K562 (cell line): ENCODE measurements at regions not wholly inside any gene's neighbourhood (a gene's known extent, or its start where the extent isn't known, plus 50 kb on each side); places are given as distances from the start of the nearest gene placed in this dataset.
A peak's percentile ranks its signal among the peaks of the same experiment; 100 is the strongest.

ENCODE experiments used
- BMI1 ChIP-seq: fragments of 150-350 bp; IDR thresholded peaks from 2 replicates; pipeline ENCODE4 v1.6.1; 2014; ENCODE audit warnings: low read length
- CHD1 ChIP-seq: fragments of 200-600 bp; sonication (generic); IDR thresholded peaks from one replicate; pipeline ENCODE4 v1.6.1; 2012; ENCODE audit warnings: mild to moderate bottlenecking, moderate library complexity, low read length, inconsistent platforms
- CREB3L1 ChIP-seq: fragments of 450-650 bp; IDR thresholded peaks from 2 replicates; pipeline ENCODE4 v1.6.1; 2014; ENCODE audit warnings: low read depth, mild to moderate bottlenecking, moderate library complexity, borderline replicate concordance
- DMBX1 ChIP-seq: fragments of 250-450 bp; sonication (Bioruptor Pico); IDR thresholded peaks from 2 replicates; pipeline ENCODE4 v1.8.0; 2022; ENCODE audit warnings: inconsistent platforms, mild to moderate bottlenecking, moderate library complexity, borderline replicate concordance
- GABPB2 ChIP-seq: fragments of 250-450 bp; sonication (Bioruptor Pico); conservative IDR thresholded peaks from 2 replicates; pipeline ENCODE4 v1.5.1; 2021; ENCODE audit warnings: mild to moderate bottlenecking
- HMG20A ChIP-seq: fragments of 450-650 bp; formaldehyde crosslinking; conservative IDR thresholded peaks from 2 replicates; pipeline ENCODE4 v1.4.0; 2020; ENCODE audit warnings: mild to moderate bottlenecking, mixed read lengths
- KDM5B ChIP-seq: fragments of 200-600 bp; sonication (generic); IDR thresholded peaks from 2 replicates; pipeline ENCODE4 v1.6.1; 2012; ENCODE audit warnings: low read depth, mild to moderate bottlenecking, moderate library complexity, low read length, control low read depth, inconsistent platforms; ENCODE audit not compliant: insufficient replicate concordance
- MTA3 ChIP-seq: fragments of 450-650 bp; formaldehyde crosslinking; IDR thresholded peaks from 2 replicates; pipeline ENCODE4 v1.6.1; 2017; ENCODE audit warnings: mild to moderate bottlenecking, borderline replicate concordance
- NRF1 ChIP-seq, 2 experiments: fragments of 450-650 bp; IDR thresholded peaks in 1 of 2; conservative IDR thresholded peaks in 1 of 2; 2 replicates each; pipeline ENCODE4 v1.6.1; 2014; ENCODE audit warnings: mild to moderate bottlenecking in 2 of 2
- POLR2G ChIP-seq: fragments of 200-400 bp; formaldehyde crosslinking; IDR thresholded peaks from 2 replicates; pipeline ENCODE4 v1.6.1; 2017; ENCODE audit warnings: low read depth, mild to moderate bottlenecking, antibody characterized with exemption, low read length, moderate library complexity
- PREB ChIP-seq: sonication (generic); formaldehyde crosslinking; IDR thresholded peaks from 2 replicates; pipeline ENCODE4 v1.8.1; 2023; ENCODE audit warnings: mild to moderate bottlenecking, missing genetic modification reagents
- RBFOX2 ChIP-seq: fragments of 200-400 bp; formaldehyde crosslinking; IDR thresholded peaks from 2 replicates; pipeline ENCODE4 v1.6.1; 2017; ENCODE audit warnings: low read depth, mild to moderate bottlenecking, low read length, moderate library complexity
- ZNF140 ChIP-seq: fragments of 250-450 bp; sonication (Bioruptor Pico); IDR thresholded peaks from 2 replicates; pipeline ENCODE4 v1.8.0; 2021; ENCODE audit warnings: moderate library complexity, mild to moderate bottlenecking, inconsistent platforms
- ZNF280B ChIP-seq: fragments of 250-450 bp; sonication (Bioruptor Pico); IDR thresholded peaks from 2 replicates; pipeline ENCODE4 v1.5.1; 2021; ENCODE audit warnings: mild to moderate bottlenecking
- TF ChIP-seq, protein P1 (sequence below): IDR thresholded peaks from 2 replicates; pipeline ENCODE4 v1.6.1; 2011; ENCODE audit not compliant: insufficient read length; ENCODE audit errors: extremely low read depth
- TF ChIP-seq, protein P2 (sequence below): fragments of 200-800 bp; sonication (Bioruptor generic); IDR thresholded peaks from 2 replicates; pipeline ENCODE4 v1.6.1; 2016; ENCODE audit warnings: missing genetic modification characterization, missing compliant biosample characterization

- no peak for TF ChIP-seq POLR2G
- TF ChIP-seq CHD1: no peak
- TF ChIP-seq HMG20A (CRISPR knock-in tag): no peak
- TF ChIP-seq CREB3L1: peak; percentile 22; the same call in 1 of the 2 replicates
- no peak for TF ChIP-seq RBFOX2
- peak; percentile 83 for TF ChIP-seq BMI1
- no peak for TF ChIP-seq ZNF140 (CRISPR knock-in tag)
- TF ChIP-seq KDM5B: no peak
- TF ChIP-seq ZNF280B (CRISPR knock-in tag): 0 out of 2 replicates have a peak, but pooled peaks have one; percentile 33
- TF ChIP-seq, protein P1, sequence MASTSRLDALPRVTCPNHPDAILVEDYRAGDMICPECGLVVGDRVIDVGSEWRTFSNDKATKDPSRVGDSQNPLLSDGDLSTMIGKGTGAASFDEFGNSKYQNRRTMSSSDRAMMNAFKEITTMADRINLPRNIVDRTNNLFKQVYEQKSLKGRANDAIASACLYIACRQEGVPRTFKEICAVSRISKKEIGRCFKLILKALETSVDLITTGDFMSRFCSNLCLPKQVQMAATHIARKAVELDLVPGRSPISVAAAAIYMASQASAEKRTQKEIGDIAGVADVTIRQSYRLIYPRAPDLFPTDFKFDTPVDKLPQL: no peak
- TF ChIP-seq PREB (CRISPR knock-in tag): no peak
- TF ChIP-seq NRF1 (conservative IDR thresholded peaks at IDR 0.05 in 1 of 2, IDR thresholded peaks at IDR 0.05 in 1 of 2): no peak; a peak in 1 of 4 replicates
- TF ChIP-seq, protein P2, sequence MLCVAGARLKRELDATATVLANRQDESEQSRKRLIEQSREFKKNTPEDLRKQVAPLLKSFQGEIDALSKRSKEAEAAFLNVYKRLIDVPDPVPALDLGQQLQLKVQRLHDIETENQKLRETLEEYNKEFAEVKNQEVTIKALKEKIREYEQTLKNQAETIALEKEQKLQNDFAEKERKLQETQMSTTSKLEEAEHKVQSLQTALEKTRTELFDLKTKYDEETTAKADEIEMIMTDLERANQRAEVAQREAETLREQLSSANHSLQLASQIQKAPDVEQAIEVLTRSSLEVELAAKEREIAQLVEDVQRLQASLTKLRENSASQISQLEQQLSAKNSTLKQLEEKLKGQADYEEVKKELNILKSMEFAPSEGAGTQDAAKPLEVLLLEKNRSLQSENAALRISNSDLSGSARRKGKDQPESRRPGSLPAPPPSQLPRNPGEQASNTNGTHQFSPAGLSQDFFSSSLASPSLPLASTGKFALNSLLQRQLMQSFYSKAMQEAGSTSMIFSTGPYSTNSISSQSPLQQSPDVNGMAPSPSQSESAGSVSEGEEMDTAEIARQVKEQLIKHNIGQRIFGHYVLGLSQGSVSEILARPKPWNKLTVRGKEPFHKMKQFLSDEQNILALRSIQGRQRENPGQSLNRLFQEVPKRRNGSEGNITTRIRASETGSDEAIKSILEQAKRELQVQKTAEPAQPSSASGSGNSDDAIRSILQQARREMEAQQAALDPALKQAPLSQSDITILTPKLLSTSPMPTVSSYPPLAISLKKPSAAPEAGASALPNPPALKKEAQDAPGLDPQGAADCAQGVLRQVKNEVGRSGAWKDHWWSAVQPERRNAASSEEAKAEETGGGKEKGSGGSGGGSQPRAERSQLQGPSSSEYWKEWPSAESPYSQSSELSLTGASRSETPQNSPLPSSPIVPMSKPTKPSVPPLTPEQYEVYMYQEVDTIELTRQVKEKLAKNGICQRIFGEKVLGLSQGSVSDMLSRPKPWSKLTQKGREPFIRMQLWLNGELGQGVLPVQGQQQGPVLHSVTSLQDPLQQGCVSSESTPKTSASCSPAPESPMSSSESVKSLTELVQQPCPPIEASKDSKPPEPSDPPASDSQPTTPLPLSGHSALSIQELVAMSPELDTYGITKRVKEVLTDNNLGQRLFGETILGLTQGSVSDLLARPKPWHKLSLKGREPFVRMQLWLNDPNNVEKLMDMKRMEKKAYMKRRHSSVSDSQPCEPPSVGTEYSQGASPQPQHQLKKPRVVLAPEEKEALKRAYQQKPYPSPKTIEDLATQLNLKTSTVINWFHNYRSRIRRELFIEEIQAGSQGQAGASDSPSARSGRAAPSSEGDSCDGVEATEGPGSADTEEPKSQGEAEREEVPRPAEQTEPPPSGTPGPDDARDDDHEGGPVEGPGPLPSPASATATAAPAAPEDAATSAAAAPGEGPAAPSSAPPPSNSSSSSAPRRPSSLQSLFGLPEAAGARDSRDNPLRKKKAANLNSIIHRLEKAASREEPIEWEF (CRISPR knock-in tag): peak; percentile 61; the same call in 1 of the 2 replicates
- 0 out of 2 replicates have a peak, but pooled peaks have one; percentile 28 for TF ChIP-seq DMBX1 (CRISPR knock-in tag)
- TF ChIP-seq MTA3: peak; percentile 83; the same call in 1 of the 2 replicates
- TF ChIP-seq GABPB2 (CRISPR knock-in tag): no peak
These were observed 148.4 kb upstream of the SYT10 start (continued) for GRCh38 chr12:33587784-33588712.
